22Rv1 (cell line): ENCODE measurements at regions not wholly inside any gene's neighbourhood (a gene's known extent, or its start where the extent isn't known, plus 50 kb on each side); places are given as distances from the start of the nearest gene placed in this dataset.

Source experiments
- ZFX ChIP-seq: fragments of 450-650 bp; IDR thresholded peaks from 2 replicates; pipeline ENCODE4 v1.6.1; 2017; ENCODE audit warnings: antibody characterized with exemption, borderline replicate concordance
- TF ChIP-seq, protein P1 (sequence below): fragments of 450-650 bp; IDR thresholded peaks from 2 replicates; pipeline ENCODE4 v1.5.1; 2017; ENCODE audit warnings: mild to moderate bottlenecking

GRCh38 chr7:46131916-46132795 is 211.1 kb upstream of the IGFBP3 start:
- TF ChIP-seq, protein P1, sequence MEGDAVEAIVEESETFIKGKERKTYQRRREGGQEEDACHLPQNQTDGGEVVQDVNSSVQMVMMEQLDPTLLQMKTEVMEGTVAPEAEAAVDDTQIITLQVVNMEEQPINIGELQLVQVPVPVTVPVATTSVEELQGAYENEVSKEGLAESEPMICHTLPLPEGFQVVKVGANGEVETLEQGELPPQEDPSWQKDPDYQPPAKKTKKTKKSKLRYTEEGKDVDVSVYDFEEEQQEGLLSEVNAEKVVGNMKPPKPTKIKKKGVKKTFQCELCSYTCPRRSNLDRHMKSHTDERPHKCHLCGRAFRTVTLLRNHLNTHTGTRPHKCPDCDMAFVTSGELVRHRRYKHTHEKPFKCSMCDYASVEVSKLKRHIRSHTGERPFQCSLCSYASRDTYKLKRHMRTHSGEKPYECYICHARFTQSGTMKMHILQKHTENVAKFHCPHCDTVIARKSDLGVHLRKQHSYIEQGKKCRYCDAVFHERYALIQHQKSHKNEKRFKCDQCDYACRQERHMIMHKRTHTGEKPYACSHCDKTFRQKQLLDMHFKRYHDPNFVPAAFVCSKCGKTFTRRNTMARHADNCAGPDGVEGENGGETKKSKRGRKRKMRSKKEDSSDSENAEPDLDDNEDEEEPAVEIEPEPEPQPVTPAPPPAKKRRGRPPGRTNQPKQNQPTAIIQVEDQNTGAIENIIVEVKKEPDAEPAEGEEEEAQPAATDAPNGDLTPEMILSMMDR: peak; percentile 15; the same call in 1 of the 2 replicates
- TF ChIP-seq ZFX: no peak
